ENCODE measurements at regions not wholly inside any gene's neighbourhood (a gene's known extent, or its start where the extent isn't known, plus 50 kb on each side); places are given as distances from the start of the nearest gene placed in this dataset.

- intact Hi-C loops (cut with micrococcal nuclease), result no loop called here
- H3K4me1 ChIP-seq (ENCODE audit: control insufficient read depth, insufficient read depth, low read length), result no peaks in the 10 kb centered on the region
- H3K27ac ChIP-seq (ENCODE audit: low read length), result no peak overlapping the region
- no CpG with 5 or more reads among the region's 1 CpG for WGBS (ENCODE audit: insufficient coverage)
- ATAC-seq (no peak), DNase-seq (no peak)
- H3K36me3 Mint-ChIP-seq, result no peaks in the 10 kb centered on the region
- no peak overlapping the region for H3K27ac Mint-ChIP-seq
- peaks cover 0 to 4% of the 10 kb centered on the region in 2 donors for H3K27me3 Mint-ChIP-seq (ENCODE audit: low read depth in 2 of 2)
- no peaks in the 10 kb centered on the region for H3K27me3 ChIP-seq (ENCODE audit: control insufficient read depth, insufficient read depth, low read length)
- H3K9me3 Mint-ChIP-seq, result peaks cover 3 to 4% of the 10 kb centered on the region in 2 donors
- no peak for TF ChIP-seq CTCF (IDR thresholded peaks at IDR 0.05)
- no peak overlapping the region for H3K4me3 ChIP-seq (ENCODE audit: low read length)
- H3K4me3 Mint-ChIP-seq, result no peak overlapping the region
- no peaks in the 10 kb centered on the region for H3K36me3 ChIP-seq (ENCODE audit: control insufficient read depth, insufficient read depth, low read length)
- H3K4me1 Mint-ChIP-seq, result no peaks in the 10 kb centered on the region
- no peaks in the 10 kb centered on the region for H3K9me3 ChIP-seq (ENCODE audit: control insufficient read depth, insufficient read depth, low read length)
These were observed 299.1 kb upstream of the NRIP1 start for GRCh38 chr21:15363921-15364320.

DNA sequence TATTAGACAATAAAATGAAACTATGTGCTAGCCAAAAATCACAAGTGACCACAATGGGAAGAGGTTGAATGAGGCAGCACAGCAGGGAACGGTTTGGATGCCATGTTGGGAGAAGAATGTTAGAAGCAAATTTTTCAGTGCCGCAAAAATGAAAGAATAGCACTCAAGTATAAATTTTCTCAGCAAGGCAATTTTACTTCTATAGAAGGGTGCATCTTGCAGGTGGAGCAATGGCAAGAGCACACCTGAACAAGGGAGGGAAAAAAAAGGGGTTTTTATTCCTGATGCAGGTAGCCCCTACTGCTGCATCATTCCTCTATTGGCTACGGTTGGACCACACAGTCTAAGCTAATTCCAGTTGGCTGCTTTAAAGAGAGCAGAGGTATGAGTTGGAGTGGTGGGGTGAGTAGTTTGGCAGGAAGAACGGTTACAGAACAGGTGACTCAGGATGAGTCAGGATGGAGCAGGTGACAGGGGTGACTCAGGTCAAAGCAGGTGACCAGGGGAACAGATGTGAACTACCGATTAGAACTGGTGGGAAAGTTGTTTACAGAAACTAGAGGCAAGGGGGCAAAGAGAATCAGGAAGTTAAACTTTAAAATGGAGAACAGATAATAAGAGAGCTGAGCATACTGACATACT, 301.1 kb upstream of the NRIP1 start:
- no peak overlapping the region for H3K4me3 Mint-ChIP-seq
- Histone ChIP-seq H3K27me3 (ENCODE audit: control insufficient read depth, insufficient read depth, low read length) (no peaks in the 10 kb centered on the region), H3K36me3 (ENCODE audit: control insufficient read depth, insufficient read depth, low read length) (no peaks in the 10 kb centered on the region), H3K27ac (ENCODE audit: low read length) (no peak overlapping the region), H3K4me3 (ENCODE audit: low read length) (no peak overlapping the region), H3K4me1 (ENCODE audit: control insufficient read depth, insufficient read depth, low read length) (no peaks in the 10 kb centered on the region), H3K9me3 (ENCODE audit: control insufficient read depth, insufficient read depth, low read length) (no peaks in the 10 kb centered on the region)
- no peak overlapping the region for H3K27ac Mint-ChIP-seq
- intact Hi-C loops (cut with micrococcal nuclease), result no loop called here
- no peak for DNase-seq
- peaks cover 3 to 4% of the 10 kb centered on the region in 2 donors for H3K9me3 Mint-ChIP-seq
- no peaks in the 10 kb centered on the region for H3K4me1 Mint-ChIP-seq
- WGBS (ENCODE audit: insufficient coverage), result 88% methylated on average over 4 of the region's 5 CpGs
- no peak for TF ChIP-seq CTCF (IDR thresholded peaks at IDR 0.05)
- no peak for ATAC-seq
- peaks cover 0 to 4% of the 10 kb centered on the region in 2 donors for H3K27me3 Mint-ChIP-seq (ENCODE audit: low read depth in 2 of 2)
- H3K36me3 Mint-ChIP-seq, result no peaks in the 10 kb centered on the region

GRCh38 chr21:15366555-15366954, 301.8 kb upstream of the NRIP1 start:
- H3K9me3 Mint-ChIP-seq, result peaks cover 3 to 4% of the 10 kb centered on the region in 2 donors
- TF ChIP-seq CTCF (IDR thresholded peaks at IDR 0.05), result no peak
- H3K9me3 ChIP-seq (ENCODE audit: control insufficient read depth, insufficient read depth, low read length), result no peaks in the 10 kb centered on the region
- peaks cover 0 to 4% of the 10 kb centered on the region in 2 donors for H3K27me3 Mint-ChIP-seq (ENCODE audit: low read depth in 2 of 2)
- H3K4me3 ChIP-seq (ENCODE audit: low read length), result no peak overlapping the region
- H3K4me1 Mint-ChIP-seq, result no peaks in the 10 kb centered on the region
- no peaks in the 10 kb centered on the region for H3K36me3 Mint-ChIP-seq
- no peaks in the 10 kb centered on the region for H3K36me3 ChIP-seq (ENCODE audit: control insufficient read depth, insufficient read depth, low read length)
- intact Hi-C loops (cut with micrococcal nuclease), result no loop called here
- no peak overlapping the region for H3K4me3 Mint-ChIP-seq
- no peak overlapping the region for H3K27ac Mint-ChIP-seq
- no peaks in the 10 kb centered on the region for H3K27me3 ChIP-seq (ENCODE audit: control insufficient read depth, insufficient read depth, low read length)
- DNase-seq (no peak), ATAC-seq (no peak)
- H3K27ac ChIP-seq (ENCODE audit: low read length), result no peak overlapping the region
- no peaks in the 10 kb centered on the region for H3K4me1 ChIP-seq (ENCODE audit: control insufficient read depth, insufficient read depth, low read length)
- WGBS (ENCODE audit: insufficient coverage), result 79% methylated on average over 1 of the region's 1 CpG

GRCh38 chr21:15367061-15367626, 302.3 kb upstream of the NRIP1 start:
- no peaks in the 10 kb centered on the region for H3K4me1 Mint-ChIP-seq
- H3K9me3 Mint-ChIP-seq, result peaks cover 3 to 4% of the 10 kb centered on the region in 2 donors
- no peak for TF ChIP-seq CTCF (IDR thresholded peaks at IDR 0.05)
- H3K27me3 Mint-ChIP-seq (ENCODE audit: low read depth in 2 of 2), result peaks cover 0 to 4% of the 10 kb centered on the region in 2 donors
- intact Hi-C loops (cut with micrococcal nuclease), result no loop called here
- no peaks in the 10 kb centered on the region for H3K9me3 ChIP-seq (ENCODE audit: control insufficient read depth, insufficient read depth, low read length)
- H3K36me3 Mint-ChIP-seq, result no peaks in the 10 kb centered on the region
- no peak overlapping the region for H3K27ac ChIP-seq (ENCODE audit: low read length)
- 95% methylated on average over 5 of the region's 7 CpGs for WGBS (ENCODE audit: insufficient coverage)
- H3K27me3 ChIP-seq (ENCODE audit: control insufficient read depth, insufficient read depth, low read length), result no peaks in the 10 kb centered on the region
- H3K36me3 ChIP-seq (ENCODE audit: control insufficient read depth, insufficient read depth, low read length), result no peaks in the 10 kb centered on the region
- no peaks in the 10 kb centered on the region for H3K4me1 ChIP-seq (ENCODE audit: control insufficient read depth, insufficient read depth, low read length)
- no peak overlapping the region for H3K27ac Mint-ChIP-seq
- DNase-seq, result no peak
- no peak for ATAC-seq
- H3K4me3 Mint-ChIP-seq, result no peak overlapping the region
- H3K4me3 ChIP-seq (ENCODE audit: low read length), result no peak overlapping the region
